ENCODE measurements at regions not wholly inside any gene's neighbourhood (a gene's known extent, or its start where the extent isn't known, plus 50 kb on each side); places are given as distances from the start of the nearest gene placed in this dataset.
A peak's percentile ranks its signal among the peaks of the same experiment; 100 is the strongest.

DNA sequence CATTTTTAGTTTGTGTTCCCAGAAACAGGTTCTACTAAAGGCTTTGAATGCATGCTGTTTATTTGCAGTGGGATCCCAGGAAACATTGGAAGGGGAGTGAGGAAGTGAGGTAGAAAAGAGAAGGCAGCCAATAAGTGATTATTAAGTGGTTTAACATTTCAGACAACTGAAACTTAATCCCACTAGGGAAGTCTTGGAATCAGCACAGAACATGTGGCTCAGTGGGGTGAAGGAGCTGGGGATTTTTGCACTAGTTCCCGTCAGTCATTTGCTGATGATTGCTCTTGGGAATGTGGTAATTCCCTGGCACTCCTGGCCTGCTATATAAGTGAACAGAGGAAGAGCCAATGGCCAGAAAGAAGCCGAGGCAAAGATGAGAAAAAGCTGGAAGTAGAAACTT is 1053.0 kb upstream of the IGFBP7 start:
- Histone ChIP-seq H3K4me1 (no peaks in the 10 kb centered on the region), H3K9me3 (no peaks in the 10 kb centered on the region), H3K27ac (no peak overlapping the region), H3K36me3 (no peaks in the 10 kb centered on the region), H3K27me3 (no peaks in the 10 kb centered on the region), H3K4me3 (no peak overlapping the region)
- 37 to 44% methylated on average over 2 of the region's 2 CpGs for WGBS, 2 donors
- TF ChIP-seq CTCF (IDR thresholded peaks at IDR 0.05) (no peak), POLR2AphosphoS5 (IDR thresholded peaks at IDR 0.05) (no peak), EP300 (IDR thresholded peaks at IDR 0.05) (no peak), POLR2A (IDR thresholded peaks at IDR 0.05) (no peak)
- ATAC-seq (ENCODE audit: low FRiP score in 2 of 2) (no peak), DNase-seq (no peak)

GRCh38 chr4:58149404-58150085 is 1039.4 kb upstream of the IGFBP7 start:
- Histone ChIP-seq H3K4me3 (no peak overlapping the region), H3K4me1 (no peaks in the 10 kb centered on the region), H3K36me3 (no peaks in the 10 kb centered on the region), H3K27ac (no peak overlapping the region), H3K9me3 (peaks cover 0 to 3% (median 0%) of the 10 kb centered on the region in 4 donors), H3K27me3 (no peaks in the 10 kb centered on the region)
- TF ChIP-seq EP300 (IDR thresholded peaks at IDR 0.05) (no peak), POLR2A (IDR thresholded peaks at IDR 0.05) (no peak), POLR2AphosphoS5 (IDR thresholded peaks at IDR 0.05) (no peak), CTCF (IDR thresholded peaks at IDR 0.05) (no peak)
- ATAC-seq (ENCODE audit: low FRiP score in 2 of 2) (no peak), DNase-seq (peak in 1 of 2 donors; percentile 23)
- WGBS, 2 donors = 90 to 92% methylated on average over 16 to 17 of the region's 17 CpGs

GRCh38 chr4:58144721-58145120 is 1034.5 kb upstream of the IGFBP7 start:
- ATAC-seq (ENCODE audit: low FRiP score in 2 of 2) = no peak
- no peak for DNase-seq
- 61 to 70% methylated on average over 1 of the region's 1 CpG for WGBS, 2 donors
- Histone ChIP-seq H3K9me3 (no peaks in the 10 kb centered on the region), H3K4me3 (no peak overlapping the region), H3K27me3 (no peaks in the 10 kb centered on the region), H3K4me1 (no peaks in the 10 kb centered on the region), H3K36me3 (no peaks in the 10 kb centered on the region), H3K27ac (no peak overlapping the region)
- TF ChIP-seq EP300 (IDR thresholded peaks at IDR 0.05) = no peak
- TF ChIP-seq CTCF (IDR thresholded peaks at IDR 0.05) = no peak
- TF ChIP-seq POLR2AphosphoS5 (IDR thresholded peaks at IDR 0.05) = no peak
- no peak for TF ChIP-seq POLR2A (IDR thresholded peaks at IDR 0.05)

DNA sequence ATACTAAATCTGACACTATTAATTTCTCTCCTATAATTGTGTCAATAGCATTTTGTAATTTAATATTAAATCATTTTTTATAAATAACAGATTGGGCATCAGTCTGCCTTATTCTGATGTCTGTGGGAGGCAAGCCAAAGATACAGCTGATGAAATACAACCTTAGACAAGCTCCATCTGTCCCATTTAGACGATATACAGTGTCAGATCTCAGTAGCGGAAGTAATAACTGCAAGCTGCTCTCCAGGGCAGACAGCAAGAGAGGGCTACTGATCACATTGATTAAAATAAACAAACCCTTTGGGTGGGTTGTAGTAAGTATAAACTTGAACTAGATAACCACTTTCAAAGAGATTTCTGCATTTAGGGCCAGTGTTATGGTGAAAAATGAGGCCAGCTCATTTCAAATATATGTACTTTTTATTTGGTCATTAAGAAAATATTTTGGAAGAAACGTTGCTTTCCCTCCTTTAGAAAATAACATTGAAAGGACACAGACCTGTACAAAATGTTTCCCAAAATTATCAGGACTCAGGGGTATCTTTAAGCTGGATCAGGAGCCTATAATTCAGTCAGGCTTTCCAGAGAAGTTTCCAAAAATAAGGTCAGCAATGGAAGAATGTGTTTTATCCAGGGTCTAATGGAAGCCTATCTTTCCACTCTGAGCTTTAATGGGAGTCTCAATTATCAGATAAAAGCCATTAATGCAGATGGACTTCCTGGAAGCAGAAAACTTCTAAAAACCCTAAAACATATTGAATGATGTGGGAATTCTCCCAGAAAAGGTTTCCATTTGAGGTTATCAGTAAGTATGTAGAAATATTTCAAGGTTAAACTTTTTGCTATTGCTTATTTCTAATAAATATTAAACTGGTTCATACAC is 1028.8 kb upstream of the IGFBP7 start:
- 53 to 62% methylated on average over 3 of the region's 3 CpGs for WGBS, 2 donors

More for the DNA sequence above, 1028.8 kb upstream of the IGFBP7 start:
- H3K27me3 ChIP-seq = no peaks in the 10 kb centered on the region
- DNase-seq (no peak), ATAC-seq (ENCODE audit: low FRiP score in 2 of 2) (no peak)
- no peaks in the 10 kb centered on the region for H3K4me1 ChIP-seq
- no peak overlapping the region for H3K27ac ChIP-seq
- H3K36me3 ChIP-seq = no peaks in the 10 kb centered on the region
- H3K4me3 ChIP-seq = no peak overlapping the region
- no peaks in the 10 kb centered on the region for H3K9me3 ChIP-seq
- TF ChIP-seq POLR2A (IDR thresholded peaks at IDR 0.05) = no peak
- no peak for TF ChIP-seq CTCF (IDR thresholded peaks at IDR 0.05)
- no peak for TF ChIP-seq EP300 (IDR thresholded peaks at IDR 0.05)
